ENCODE measurements at regions not wholly inside any gene's neighbourhood (a gene's known extent, or its start where the extent isn't known, plus 50 kb on each side); places are given as distances from the start of the nearest gene placed in this dataset.

- H3K27me3 Mint-ChIP-seq (ENCODE audit: unreplicated experiment): peaks cover 40% of the 10 kb centered on the region
- no peaks in the 10 kb centered on the region for H3K36me3 Mint-ChIP-seq (ENCODE audit: unreplicated experiment)
- TF ChIP-seq CTCF (IDR thresholded peaks at IDR 0.05): no peak
- H3K4me3 Mint-ChIP-seq (ENCODE audit: unreplicated experiment): no peak overlapping the region
- H3K4me1 Mint-ChIP-seq (ENCODE audit: unreplicated experiment): peaks cover 11% of the 10 kb centered on the region
- H3K27ac Mint-ChIP-seq (ENCODE audit: unreplicated experiment): no peak overlapping the region
- DNase-seq (ENCODE audit: extremely low spot score, unreplicated experiment): no peak
- no peaks in the 10 kb centered on the region for H3K9me3 Mint-ChIP-seq (ENCODE audit: unreplicated experiment)
These were observed 300.2 kb downstream of the IRF8 start for GRCh38 chr16:86199182-86199581.

- H3K4me1 Mint-ChIP-seq (ENCODE audit: unreplicated experiment): peaks cover 11% of the 10 kb centered on the region
- H3K27ac Mint-ChIP-seq (ENCODE audit: unreplicated experiment): no peak overlapping the region
- no peak overlapping the region for H3K4me3 Mint-ChIP-seq (ENCODE audit: unreplicated experiment)
- H3K9me3 Mint-ChIP-seq (ENCODE audit: unreplicated experiment): no peaks in the 10 kb centered on the region
- TF ChIP-seq CTCF (IDR thresholded peaks at IDR 0.05): no peak
- DNase-seq (ENCODE audit: extremely low spot score, unreplicated experiment): no peak
- H3K36me3 Mint-ChIP-seq (ENCODE audit: unreplicated experiment): no peaks in the 10 kb centered on the region
- H3K27me3 Mint-ChIP-seq (ENCODE audit: unreplicated experiment): peaks cover 40% of the 10 kb centered on the region
These were observed 301.1 kb downstream of the IRF8 start for GRCh38 chr16:86199871-86200695.

GRCh38 chr16:86200722-86201121, 301.8 kb downstream of the IRF8 start:
- no peak for TF ChIP-seq CTCF (IDR thresholded peaks at IDR 0.05)
- Mint-ChIP-seq H3K27ac (ENCODE audit: unreplicated experiment) (no peak overlapping the region), H3K9me3 (ENCODE audit: unreplicated experiment) (no peaks in the 10 kb centered on the region), H3K36me3 (ENCODE audit: unreplicated experiment) (no peaks in the 10 kb centered on the region), H3K4me3 (ENCODE audit: unreplicated experiment) (no peak overlapping the region), H3K4me1 (ENCODE audit: unreplicated experiment) (peaks cover 10% of the 10 kb centered on the region), H3K27me3 (ENCODE audit: unreplicated experiment) (peaks cover 40% of the 10 kb centered on the region)
- no peak for DNase-seq (ENCODE audit: extremely low spot score, unreplicated experiment)

- TF ChIP-seq CTCF (IDR thresholded peaks at IDR 0.05): no peak
- Mint-ChIP-seq H3K27ac (ENCODE audit: unreplicated experiment) (no peak overlapping the region), H3K36me3 (ENCODE audit: unreplicated experiment) (no peaks in the 10 kb centered on the region), H3K27me3 (ENCODE audit: unreplicated experiment) (peaks cover 38% of the 10 kb centered on the region), H3K4me1 (ENCODE audit: unreplicated experiment) (peaks cover under 1% of the 10 kb centered on the region), H3K4me3 (ENCODE audit: unreplicated experiment) (no peak overlapping the region), H3K9me3 (ENCODE audit: unreplicated experiment) (no peaks in the 10 kb centered on the region)
- no peak for DNase-seq (ENCODE audit: extremely low spot score, unreplicated experiment)
These were observed 302.8 kb downstream of the IRF8 start for GRCh38 chr16:86201746-86202145.

- no peak for DNase-seq (ENCODE audit: extremely low spot score, unreplicated experiment)
- Mint-ChIP-seq H3K27ac (ENCODE audit: unreplicated experiment) (no peak overlapping the region), H3K9me3 (ENCODE audit: unreplicated experiment) (no peaks in the 10 kb centered on the region), H3K4me1 (ENCODE audit: unreplicated experiment) (no peaks in the 10 kb centered on the region), H3K36me3 (ENCODE audit: unreplicated experiment) (no peaks in the 10 kb centered on the region), H3K4me3 (ENCODE audit: unreplicated experiment) (no peak overlapping the region), H3K27me3 (ENCODE audit: unreplicated experiment) (peaks cover 34% of the 10 kb centered on the region)
- no peak for TF ChIP-seq CTCF (IDR thresholded peaks at IDR 0.05)
These were observed 303.3 kb downstream of the IRF8 start for GRCh38 chr16:86202267-86202666.
